HG03460 (cell line): ENCODE measurements at regions not wholly inside any gene's neighbourhood (a gene's known extent, or its start where the extent isn't known, plus 50 kb on each side); places are given as distances from the start of the nearest gene placed in this dataset.

Experiments
- ATAC-seq: cut with Tn5 transposase; IDR thresholded peaks from one replicate; pipeline ENCODE4 v1.9.1; 2021; ENCODE audit not compliant: unreplicated experiment

DNA sequence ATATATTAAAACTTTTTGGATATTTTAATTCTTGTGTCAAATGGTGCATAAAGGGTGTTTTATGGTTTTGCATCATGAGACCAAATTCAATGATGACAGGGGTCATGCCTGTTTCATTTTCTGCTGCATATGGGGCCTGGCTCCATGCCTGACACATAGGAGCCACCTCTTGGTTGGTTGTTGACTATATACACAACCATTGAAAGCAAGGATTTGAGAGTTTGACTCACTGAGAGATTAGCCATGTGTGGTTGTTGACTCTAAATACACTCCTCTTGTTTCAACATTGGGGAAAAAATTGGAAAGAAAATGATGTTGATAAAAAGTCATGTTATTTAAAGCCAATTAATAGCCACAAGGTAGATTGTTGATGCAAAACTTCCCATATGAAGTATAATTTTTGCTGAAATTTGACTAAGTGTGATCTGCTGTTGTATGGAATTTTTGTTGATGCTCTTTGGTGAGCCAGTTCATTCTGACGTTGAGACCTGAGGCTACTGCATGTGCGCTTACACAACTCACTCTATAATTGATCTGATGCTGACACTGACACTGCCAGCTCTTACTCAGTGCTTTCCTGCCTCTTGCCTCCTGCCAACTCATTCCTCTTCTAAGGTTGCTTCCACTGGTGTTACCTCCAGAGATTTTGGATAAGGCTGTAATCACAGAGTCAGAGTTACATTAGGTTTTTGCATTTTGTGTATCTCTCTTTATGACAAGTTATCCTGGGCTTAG, 446.2 kb upstream of the SLC14A2 start:
- no peak for ATAC-seq

DNA sequence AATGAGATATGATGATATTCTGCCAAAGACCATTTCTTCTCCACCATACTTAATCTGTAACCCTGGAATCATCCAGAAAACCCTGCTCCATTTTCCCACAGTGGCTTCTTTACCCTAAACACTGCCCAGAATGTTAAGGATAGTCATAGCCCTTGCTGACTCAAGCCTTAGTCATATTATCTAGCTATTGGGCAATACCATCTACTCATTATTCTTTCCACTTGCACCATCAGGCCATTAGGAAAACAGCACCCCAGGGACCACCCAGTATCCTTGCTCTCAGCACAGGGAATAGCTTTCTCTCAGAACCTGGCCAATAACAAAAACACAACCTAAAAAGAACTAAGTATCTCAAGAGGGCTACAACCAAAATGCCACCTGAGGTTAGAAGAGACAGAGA, 445.7 kb upstream of the SLC14A2 start:
- ATAC-seq, result no peak

DNA sequence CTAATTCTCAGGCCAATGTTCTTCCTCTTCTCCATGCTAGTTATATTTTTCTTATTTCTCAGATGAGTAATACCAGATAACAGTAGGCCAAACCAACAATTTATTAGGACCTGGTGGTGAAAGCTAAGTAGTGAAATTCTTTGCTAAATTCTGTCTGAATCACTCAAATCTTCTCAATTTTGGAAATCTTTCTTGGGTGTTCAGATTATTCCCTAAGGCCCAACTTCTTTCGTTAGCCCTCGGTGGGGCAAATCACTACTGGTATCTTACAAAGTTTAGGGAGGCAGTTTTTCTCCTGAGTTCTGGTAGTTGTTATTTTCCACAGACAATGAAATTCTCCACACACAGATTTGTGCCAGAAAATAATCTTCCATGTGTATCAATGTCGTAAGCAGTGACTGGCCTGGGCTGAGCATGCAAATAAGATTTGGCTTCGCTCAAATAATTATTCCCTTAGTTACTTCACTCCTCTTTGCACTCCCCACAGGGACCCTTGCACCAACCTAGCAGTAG, 443.5 kb upstream of the SLC14A2 start:
- no peak for ATAC-seq

DNA sequence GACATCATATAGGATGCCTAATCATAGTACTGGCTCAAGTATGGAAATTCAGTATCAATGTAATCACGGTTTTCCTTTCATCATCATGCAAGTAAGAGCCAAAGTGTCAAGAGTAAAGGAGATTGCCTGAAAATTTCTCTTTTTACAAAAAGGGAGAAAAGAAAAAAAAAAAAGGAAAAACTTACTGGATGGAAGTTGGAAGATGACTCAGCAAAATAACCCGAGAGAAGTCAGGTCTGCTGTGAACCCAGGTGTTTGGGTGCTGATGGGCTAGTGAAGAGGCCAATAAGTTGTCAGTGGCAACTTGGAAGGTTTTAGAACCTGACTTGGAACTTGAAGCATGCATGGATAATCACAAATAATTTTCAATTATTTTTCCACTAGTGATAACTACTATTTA, 441.9 kb upstream of the SLC14A2 start:
- ATAC-seq, result no peak

- ATAC-seq, result peak; percentile 66
Observed at GRCh38 chr18:45173799-45174519, 441.3 kb upstream of the SLC14A2 start.

- no peak for ATAC-seq
Observed at GRCh38 chr18:45174629-45175136, 440.6 kb upstream of the SLC14A2 start.

DNA sequence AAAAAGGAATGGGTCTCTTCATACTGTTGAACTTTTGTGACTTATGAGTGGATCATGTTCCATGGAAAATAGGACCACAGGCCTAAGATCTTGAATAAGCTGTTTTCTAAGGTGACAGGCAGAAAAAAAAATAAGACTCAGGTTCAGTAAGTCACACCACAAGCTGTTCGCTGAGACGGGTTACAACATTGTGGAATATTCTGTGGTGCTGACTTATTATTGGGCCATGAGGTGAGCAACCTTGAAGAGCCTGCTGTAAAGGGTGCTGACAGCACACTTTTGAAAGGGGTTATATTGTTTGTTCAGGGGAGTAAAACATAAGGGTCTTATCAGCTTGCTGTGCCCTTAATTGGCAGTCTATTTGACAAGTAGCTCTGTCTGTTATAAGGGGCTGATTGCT, 439.8 kb upstream of the SLC14A2 start:
- no peak for ATAC-seq

DNA sequence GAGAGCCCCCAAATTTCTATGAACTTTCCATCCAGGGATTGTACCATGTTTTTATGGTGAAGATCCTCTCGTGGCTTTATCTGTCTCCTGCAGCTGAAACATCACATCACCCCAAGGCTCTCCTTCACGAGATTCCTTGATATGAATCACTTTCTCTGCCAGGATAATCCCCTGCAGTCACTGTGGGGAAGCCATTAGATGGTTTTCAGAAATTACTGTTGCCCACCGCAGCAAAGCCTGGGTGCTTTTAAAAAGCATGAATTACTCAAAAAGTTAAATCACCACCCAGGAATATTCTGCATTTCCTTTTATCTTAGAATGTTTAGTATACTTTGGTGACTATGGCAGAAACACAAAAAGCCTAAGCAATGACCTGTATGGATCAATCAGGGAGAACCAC, 428.4 kb upstream of the SLC14A2 start:
- ATAC-seq, result no peak

DNA sequence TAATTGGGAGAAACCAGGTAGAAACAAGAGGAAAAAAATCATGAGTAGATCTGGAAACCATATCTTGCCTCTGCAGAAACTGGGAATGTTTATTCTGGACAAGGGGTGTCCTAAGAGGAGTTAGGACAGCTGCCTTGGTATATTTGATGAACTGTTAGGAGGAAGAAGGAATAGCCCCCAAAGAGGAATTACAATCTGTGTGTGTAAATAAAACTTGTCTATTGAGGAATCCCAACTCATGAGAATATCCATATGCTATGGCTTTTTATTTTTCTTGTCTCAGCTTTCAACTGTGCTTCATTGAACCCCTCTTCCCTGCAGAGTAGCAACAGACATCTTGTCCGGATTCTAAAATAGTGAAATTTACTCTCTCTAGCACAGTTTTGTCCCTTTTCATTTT, 423.5 kb upstream of the SLC14A2 start:
- no peak for ATAC-seq

DNA sequence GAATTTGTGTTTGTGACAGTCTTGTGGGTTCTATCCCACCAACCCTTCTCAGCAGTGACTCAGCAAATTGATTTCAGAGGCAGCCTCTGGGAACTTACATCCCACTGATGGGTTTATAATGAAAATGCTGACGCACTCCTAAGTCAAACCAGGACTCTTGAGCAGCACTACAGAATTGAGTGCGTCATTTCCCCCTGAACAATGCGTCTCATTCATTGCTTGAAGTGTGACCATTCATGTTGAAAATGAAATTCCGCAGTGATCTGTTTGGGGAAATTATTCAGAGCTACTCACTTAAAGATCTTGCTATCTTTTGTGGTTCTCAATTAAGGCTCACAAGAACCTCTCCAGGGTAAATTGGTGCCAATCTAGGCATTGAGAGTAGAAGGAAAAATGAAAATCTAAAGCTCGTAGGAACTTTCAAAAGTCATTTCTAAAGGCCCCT, 417.7 kb upstream of the SLC14A2 start:
- ATAC-seq, result peak; percentile 98

DNA sequence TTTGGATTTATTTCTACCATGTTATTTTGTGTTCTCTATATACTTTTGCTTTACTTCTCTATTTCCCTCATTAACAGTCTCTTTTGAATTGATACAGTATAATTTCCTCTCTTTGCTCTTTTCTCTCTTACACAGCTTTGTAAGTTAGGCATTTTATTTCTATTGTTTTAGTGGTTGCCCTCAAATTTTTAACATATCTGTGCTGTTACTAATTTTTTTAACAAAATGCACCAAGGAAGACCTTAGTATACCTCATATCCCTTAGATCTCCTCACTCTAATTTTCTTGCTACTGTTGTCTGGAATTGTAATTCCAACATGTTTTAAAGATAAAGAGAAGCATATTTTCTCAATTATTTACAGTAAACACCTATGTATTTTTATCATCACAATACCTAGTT, 416.8 kb upstream of the SLC14A2 start:
- no peak for ATAC-seq

DNA sequence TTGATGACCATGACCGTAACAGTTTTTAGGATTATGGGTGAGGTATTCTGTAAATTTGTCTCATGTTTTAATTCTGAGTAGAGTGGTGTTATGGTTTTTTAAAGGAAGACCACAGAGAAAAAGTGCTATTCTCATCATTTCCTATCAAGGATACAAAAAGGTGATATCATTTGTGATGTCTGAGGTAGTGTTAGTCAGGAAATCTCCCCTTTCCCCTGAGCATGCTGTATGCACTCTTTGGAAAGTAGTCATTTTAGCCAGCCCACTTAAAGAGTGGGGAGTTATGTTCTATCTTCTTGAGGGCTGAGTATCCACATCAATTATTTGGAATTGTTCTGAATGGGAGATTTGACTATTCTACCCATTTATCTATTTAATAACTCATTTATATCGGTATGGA, 414.2 kb upstream of the SLC14A2 start:
- no peak for ATAC-seq

GRCh38 chr18:45201489-45201888, 413.8 kb upstream of the SLC14A2 start:
- ATAC-seq, result no peak

DNA sequence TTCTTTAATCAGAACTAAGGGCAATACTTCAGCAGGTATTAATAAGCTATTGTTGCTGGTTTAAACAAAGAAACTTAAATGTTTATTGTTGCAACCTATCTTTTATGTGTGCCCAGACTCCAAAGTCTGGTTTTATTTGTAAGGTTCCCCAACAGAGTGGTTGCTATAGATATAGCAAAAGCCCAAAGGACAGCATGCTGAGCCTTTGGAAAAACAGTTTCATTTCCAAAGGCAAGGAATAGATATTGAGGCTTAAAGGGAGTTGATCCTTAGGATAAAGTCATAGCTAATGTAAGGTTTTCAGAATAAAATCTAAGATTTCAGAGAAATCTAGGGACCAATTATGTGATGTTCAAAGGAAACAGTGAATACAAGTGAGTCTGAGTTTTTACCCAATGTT, 413.2 kb upstream of the SLC14A2 start:
- ATAC-seq, result no peak

- no peak for ATAC-seq
Observed at GRCh38 chr18:45203677-45204076, 411.6 kb upstream of the SLC14A2 start.

DNA sequence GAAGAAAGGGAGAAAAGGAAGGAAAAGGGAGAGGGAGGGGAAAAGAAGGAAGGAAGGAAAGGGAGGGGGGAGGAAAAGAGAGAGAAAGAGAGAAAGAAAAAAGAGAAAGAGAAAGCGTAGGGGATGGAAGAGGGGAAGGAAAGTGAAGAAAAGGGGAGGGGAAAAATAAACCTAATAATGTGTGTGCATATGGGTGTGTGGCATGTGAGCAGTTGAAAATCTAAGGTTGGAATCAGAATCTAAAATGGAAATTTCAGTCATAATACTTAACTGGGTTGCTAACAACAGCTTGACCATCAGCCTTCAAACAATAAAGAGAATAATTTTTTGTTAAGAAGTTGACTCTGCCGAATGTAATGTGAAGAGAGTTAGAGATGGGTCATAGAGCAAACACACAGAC, 407.9 kb upstream of the SLC14A2 start:
- ATAC-seq, result no peak

- ATAC-seq, result no peak
Observed at GRCh38 chr18:45208164-45208563, 407.1 kb upstream of the SLC14A2 start.

- peak; percentile 100 for ATAC-seq
Observed at GRCh38 chr18:45212181-45213039, 402.9 kb upstream of the SLC14A2 start.

- peak; percentile 16 for ATAC-seq
Observed at GRCh38 chr18:45213040-45213333, 402.3 kb upstream of the SLC14A2 start.

DNA sequence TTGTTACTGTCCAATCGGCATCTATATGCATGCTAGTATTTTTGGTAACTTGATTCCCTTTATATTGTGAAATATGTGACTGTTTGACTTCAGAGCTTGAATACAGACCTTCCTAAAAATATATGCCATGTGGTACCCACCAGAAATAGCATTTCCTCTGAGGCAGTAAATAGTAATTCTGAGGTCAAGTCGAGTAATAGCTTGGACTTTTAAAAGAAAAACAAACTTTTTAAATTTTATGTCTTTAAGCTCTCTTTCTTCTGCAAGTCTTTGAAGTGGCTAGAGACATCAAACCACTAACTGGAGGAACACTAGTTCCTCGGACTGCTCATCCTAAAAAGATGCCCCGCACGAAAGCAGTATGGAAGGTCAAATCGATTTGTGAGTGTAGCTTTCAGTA, 396.8 kb upstream of the SLC14A2 start:
- no peak for ATAC-seq

- no peak for ATAC-seq
Observed at GRCh38 chr18:45221363-45221762, 393.9 kb upstream of the SLC14A2 start.
